GM12892 (cell line): ENCODE measurements at regions not wholly inside any gene's neighbourhood (a gene's known extent, or its start where the extent isn't known, plus 50 kb on each side); places are given as distances from the start of the nearest gene placed in this dataset.

Source experiments
- DNase-seq: peaks from one replicate; pipeline ENCODE4 v3.0.0; 2011; ENCODE audit not compliant: insufficient read length
- FAIRE-seq: peaks from 2 replicates; lab custom pipeline; 2011; peaks lifted over from hg19 to GRCh38; lab: Jason Lieb, UNC
- POLR2A ChIP-seq: IDR thresholded peaks from 2 replicates; pipeline ENCODE4 v1.6.1; 2011; ENCODE audit warnings: low read depth, low read length, control low read depth
- POLR2AphosphoS5 ChIP-seq: IDR thresholded peaks from 2 replicates; pipeline ENCODE4 v1.6.1; 2011; ENCODE audit warnings: low read depth, low read length, control low read depth
- TAF1 ChIP-seq: IDR thresholded peaks from 2 replicates; pipeline ENCODE4 v1.6.1; 2011; ENCODE audit warnings: low read depth, mild to moderate bottlenecking, control low read depth, low read length, borderline replicate concordance

DNA sequence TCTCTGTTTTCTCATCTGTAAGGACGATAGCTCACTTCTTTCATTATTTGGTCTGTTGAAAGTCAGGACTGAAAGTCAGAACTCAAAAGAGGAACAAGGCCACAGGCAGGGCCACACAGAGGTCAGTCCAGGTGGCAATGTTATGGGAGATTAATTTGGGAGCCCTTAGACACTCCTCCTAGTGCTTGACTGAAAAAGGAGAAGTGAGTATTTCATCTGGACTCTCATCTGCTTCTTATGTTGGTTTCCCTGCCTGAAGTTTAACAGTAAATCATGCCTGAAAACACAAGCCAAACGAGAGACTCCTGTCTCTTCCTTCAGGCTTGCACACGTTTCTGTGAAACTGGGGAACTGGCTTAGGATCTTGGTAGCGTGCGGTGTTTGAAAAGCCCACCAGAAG lies 248.5 kb downstream of the BUB3 start:
- peak; percentile 96 for FAIRE-seq
- TF ChIP-seq POLR2AphosphoS5 (0 out of 2 replicates have a peak, but pooled peaks have one; percentile 10), POLR2A (no peak; the same call in 1 of the 2 replicates), TAF1 (0 out of 2 replicates have a peak, but pooled peaks have one; percentile 20)
- no peak for DNase-seq

DNA sequence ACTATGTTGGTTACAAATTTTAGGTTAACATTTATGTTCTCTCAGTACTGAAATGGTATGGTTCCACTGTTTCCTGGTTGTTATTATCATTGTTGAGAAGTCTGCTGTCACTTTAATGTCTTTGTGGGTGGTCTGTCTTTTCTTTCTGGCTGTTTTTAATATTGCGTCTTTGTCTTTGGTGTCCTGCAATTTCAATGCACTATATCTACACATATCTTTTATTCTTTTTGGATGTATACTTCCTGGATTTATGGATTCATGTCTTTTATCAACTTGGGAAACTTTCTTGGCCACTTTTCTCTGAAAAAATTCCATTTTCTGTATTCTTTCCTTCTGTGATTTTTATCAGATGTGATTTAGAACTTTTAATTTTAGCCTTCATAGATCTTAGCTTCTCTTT lies 250.2 kb downstream of the BUB3 start:
- no peak for FAIRE-seq
- no peak for TF ChIP-seq POLR2A
- TF ChIP-seq POLR2AphosphoS5, result no peak

DNA sequence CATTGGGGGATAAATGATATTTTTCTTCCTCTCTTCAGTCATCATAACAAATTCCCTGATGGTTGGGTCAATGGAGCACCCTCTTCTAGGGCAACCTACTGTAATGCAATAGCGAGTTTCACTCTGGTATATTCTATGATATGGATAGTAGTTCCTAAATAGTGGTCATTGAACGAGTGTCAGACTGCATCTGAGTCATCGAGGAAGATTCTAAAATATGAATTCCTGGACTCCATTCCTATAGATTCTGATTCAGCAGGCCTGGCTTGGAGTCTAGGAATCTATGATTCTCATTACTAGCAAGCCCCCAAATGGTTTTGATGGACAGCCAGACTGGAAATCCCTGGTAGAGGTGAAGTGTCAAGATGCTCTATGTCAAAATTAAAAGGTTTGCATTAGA lies 254.5 kb downstream of the BUB3 start:
- no peak for DNase-seq
- TF ChIP-seq POLR2A (no peak), TAF1 (no peak)
- no peak for FAIRE-seq

More for the DNA sequence above, 250.2 kb downstream of the BUB3 start:
- no peak for DNase-seq

DNA sequence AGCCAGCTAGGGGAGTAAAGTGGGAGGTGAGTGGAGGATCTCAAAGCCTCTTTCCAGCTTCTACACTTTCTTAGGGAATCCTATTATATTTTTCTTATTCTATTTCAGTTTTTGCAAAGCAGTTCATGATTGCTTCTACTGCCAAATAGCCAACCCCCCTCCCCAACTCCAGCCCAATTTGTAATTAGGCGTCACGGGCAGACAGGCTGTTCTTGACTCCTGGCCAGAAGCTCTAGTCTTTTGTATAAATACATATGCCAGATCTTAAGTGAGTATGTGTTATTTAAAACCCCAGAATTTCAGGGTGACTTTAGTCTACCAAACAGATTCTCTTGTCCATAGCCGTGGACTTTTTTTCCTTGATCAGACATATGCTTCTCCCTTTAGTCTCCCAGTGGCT lies 255.2 kb downstream of the BUB3 start:
- DNase-seq (no peak), FAIRE-seq (no peak)
- TF ChIP-seq TAF1 (no peak), POLR2A (no peak), POLR2AphosphoS5 (no peak)

DNA sequence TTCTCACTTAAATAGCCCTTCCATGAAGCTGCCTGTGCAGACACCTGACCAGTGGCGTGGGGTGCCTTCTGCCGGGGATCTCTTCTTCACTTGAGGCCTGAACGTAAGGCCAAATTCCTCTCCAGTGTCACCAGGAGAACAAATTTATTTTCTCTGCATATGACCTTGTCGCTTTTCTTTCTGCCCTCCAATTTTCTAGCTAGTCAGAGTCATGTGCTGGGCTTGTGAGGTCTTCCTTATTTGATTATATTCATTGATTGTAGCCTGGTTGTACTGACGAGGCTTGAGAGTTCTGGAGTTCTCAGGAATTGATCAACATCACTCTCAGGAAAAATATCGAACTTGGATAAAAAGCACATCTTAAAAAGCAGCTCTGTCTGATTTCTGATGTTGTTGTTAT lies 255.7 kb downstream of the BUB3 start:
- no peak for TF ChIP-seq TAF1
- TF ChIP-seq POLR2A, result no peak
- no peak for TF ChIP-seq POLR2AphosphoS5
- DNase-seq (no peak), FAIRE-seq (no peak)

DNA sequence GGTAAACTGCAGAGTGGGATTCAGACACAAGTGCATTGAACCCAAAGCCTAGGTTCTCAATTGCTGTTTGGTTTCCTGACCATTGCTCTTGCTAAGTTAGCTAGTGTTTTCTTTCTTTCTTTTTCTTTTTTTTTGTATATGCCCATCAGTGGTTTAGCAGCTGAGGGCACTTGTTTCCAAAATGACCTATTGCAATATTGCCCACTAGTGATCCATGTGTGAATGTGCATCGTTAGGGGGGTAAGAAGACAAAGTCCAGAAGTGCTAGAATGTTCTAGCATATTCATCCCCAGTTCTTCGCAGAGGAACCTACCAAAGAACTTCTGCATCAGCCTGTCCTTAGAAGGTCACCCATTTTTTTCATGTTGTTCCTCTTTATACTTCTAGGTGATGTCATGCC lies 252.8 kb upstream of the GPR26 start:
- DNase-seq (no peak), FAIRE-seq (no peak)
- TF ChIP-seq TAF1, result no peak
- TF ChIP-seq POLR2A, result no peak
- TF ChIP-seq POLR2AphosphoS5, result no peak

DNA sequence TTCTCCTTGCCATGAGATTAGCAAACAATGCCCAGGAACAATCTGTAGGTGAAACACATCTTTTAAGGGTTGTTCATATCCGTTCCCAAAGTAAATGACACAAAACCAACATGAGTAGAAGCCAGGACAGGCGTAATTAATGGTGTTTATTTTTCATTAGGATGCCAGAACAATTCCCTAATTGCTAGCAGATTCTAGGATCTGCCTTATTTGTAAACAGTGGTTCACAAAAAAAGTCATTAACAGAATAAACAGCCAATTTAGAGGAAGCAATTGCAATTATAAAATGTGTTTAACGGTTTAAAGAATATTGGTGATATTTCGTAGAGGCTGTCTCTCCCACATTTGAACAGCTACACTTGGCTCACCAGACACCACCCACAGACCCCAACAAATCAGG lies 250.6 kb upstream of the GPR26 start:
- DNase-seq, result no peak
- no peak for FAIRE-seq
- TF ChIP-seq POLR2AphosphoS5 (no peak), POLR2A (no peak), TAF1 (no peak)

DNA sequence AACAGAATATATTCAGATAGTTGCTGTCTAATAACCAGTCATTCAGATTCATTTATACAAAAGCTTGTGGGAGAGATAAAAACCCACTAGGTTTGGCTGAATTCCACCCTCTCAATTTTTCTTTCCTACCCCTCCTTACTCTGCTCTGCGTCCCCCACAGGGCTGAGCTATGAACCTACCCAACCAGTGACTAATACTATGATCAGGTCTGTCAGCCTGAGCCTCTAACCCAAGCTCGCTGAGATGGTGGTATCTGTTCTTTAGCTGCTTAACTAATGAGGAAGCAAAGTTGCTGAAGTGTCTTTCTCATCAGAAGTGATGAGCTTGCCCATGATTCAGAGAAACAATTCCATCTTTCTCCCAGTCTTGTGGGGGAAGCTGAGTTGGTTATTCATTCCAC lies 248.7 kb upstream of the GPR26 start:
- DNase-seq, result no peak
- TF ChIP-seq POLR2A (no peak), POLR2AphosphoS5 (no peak), TAF1 (no peak)
- peak; percentile 84 for FAIRE-seq

DNA sequence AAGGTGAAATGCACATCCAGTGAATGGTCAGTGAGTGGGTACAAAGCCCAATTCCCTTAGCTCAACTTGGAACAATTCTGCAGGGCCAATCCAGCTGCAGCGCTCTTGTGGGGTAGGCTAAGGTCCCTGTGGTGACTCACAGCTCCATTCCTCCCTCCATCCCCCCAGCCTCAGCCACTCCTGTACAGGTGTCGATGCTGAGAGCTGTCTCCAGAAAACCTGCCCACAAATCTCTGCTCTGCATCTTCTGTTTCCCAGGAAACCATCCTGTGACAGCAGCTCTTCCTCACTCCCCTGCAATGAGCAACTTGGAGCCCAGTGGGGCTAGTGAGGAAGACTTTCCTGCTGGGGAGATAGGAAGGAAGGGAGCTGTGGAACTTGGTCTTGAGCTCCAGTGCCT lies 244.7 kb upstream of the GPR26 start:
- TF ChIP-seq TAF1 (no peak), POLR2AphosphoS5 (no peak)
- DNase-seq (no peak), FAIRE-seq (no peak)

DNA sequence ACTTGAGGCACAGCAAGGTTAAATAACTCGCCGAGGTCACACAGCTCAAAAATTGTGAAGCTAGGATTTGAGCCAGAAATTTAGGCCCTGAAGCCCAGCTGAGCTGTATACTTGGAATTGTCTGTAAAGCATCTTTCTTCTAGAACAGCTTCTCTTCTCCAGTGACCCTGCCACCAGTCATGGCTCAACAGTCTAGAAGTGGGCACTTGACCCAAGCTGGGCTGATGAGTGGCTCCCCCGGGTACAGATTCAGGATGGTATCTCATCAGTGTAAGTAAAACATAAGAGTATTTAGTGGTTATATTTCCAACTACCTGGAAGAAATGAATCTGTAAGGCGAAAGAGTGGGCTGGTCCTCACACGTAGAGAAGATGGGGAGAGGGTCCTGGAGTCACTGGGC lies 243.9 kb upstream of the GPR26 start:
- TF ChIP-seq TAF1 (no peak), POLR2A (no peak), POLR2AphosphoS5 (no peak)
- no peak for DNase-seq
- no peak for FAIRE-seq

DNA sequence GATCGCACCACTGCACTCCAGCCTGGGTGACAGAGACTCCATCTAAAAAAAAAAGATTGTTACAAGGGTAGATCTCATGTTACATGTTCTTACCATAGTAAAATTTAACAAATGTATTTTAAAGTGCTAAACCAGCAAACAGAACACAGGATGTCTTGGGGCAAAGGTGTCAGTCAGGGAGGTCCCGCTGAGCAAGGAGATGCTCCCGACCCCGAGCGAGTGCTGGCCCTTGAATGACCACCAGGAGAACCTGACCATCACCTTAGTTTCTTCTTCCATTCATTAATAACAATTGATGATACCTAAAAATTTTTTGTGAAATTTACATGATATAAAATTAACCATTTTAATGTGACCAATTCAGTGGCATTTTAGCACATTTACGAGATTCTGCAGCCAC lies 241.6 kb upstream of the GPR26 start:
- TF ChIP-seq POLR2AphosphoS5 (no peak), POLR2A (no peak), TAF1 (no peak)
- FAIRE-seq (no peak), DNase-seq (no peak)

DNA sequence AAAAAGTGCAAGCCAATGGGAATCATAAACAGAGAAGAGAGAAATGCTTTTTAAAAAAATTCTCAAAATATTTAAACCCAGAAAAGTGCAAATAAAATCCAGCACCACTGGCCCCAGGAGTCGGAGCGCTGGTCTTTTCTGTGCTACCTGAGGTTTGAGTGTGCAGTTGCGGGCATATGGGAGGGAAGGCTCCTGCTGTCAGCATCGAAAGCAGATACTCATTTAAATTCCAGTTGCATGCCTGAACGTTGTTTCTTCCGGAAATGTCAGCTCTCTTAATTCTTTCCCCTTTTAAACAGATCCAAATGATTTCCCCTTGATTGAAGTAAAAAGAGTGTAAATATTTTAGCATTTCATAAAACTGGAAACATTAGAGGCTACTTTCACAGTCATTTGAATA lies 240.5 kb upstream of the GPR26 start:
- DNase-seq (no peak), FAIRE-seq (no peak)
- TF ChIP-seq POLR2A, result no peak
- TF ChIP-seq TAF1, result no peak
- no peak for TF ChIP-seq POLR2AphosphoS5
